ENCODE measurements at regions not wholly inside any gene's neighbourhood (a gene's known extent, or its start where the extent isn't known, plus 50 kb on each side); places are given as distances from the start of the nearest gene placed in this dataset.

DNA sequence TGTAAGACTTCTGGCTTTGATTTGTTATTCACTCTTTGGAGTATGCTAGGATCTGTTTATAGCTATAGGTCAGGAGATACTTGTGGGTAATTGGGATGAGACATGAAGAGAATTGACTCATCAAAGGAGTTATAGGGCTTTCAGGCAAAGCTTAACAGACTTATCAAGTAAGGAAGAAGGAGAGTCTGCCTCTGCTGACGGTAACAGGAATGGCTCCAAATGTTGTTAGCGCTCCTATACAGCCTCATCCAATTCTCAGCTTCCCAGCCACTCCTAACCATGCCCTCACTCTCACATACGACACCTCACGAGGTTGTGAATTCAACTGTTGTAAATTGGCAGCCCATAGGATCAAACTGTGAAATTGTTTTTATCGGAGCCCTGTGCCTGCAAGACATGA, 140.5 kb downstream of the KCNA5 start:
- TF ChIP-seq, protein P1, sequence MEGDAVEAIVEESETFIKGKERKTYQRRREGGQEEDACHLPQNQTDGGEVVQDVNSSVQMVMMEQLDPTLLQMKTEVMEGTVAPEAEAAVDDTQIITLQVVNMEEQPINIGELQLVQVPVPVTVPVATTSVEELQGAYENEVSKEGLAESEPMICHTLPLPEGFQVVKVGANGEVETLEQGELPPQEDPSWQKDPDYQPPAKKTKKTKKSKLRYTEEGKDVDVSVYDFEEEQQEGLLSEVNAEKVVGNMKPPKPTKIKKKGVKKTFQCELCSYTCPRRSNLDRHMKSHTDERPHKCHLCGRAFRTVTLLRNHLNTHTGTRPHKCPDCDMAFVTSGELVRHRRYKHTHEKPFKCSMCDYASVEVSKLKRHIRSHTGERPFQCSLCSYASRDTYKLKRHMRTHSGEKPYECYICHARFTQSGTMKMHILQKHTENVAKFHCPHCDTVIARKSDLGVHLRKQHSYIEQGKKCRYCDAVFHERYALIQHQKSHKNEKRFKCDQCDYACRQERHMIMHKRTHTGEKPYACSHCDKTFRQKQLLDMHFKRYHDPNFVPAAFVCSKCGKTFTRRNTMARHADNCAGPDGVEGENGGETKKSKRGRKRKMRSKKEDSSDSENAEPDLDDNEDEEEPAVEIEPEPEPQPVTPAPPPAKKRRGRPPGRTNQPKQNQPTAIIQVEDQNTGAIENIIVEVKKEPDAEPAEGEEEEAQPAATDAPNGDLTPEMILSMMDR (IDR thresholded peaks at IDR 0.05; ENCODE audit: insufficient read depth, low read depth, low read length), result no peak
- no peak for DNase-seq (ENCODE audit: low read depth)
- no peak overlapping the region for H3K4me3 ChIP-seq (ENCODE audit: low read depth, low read length)

DNA sequence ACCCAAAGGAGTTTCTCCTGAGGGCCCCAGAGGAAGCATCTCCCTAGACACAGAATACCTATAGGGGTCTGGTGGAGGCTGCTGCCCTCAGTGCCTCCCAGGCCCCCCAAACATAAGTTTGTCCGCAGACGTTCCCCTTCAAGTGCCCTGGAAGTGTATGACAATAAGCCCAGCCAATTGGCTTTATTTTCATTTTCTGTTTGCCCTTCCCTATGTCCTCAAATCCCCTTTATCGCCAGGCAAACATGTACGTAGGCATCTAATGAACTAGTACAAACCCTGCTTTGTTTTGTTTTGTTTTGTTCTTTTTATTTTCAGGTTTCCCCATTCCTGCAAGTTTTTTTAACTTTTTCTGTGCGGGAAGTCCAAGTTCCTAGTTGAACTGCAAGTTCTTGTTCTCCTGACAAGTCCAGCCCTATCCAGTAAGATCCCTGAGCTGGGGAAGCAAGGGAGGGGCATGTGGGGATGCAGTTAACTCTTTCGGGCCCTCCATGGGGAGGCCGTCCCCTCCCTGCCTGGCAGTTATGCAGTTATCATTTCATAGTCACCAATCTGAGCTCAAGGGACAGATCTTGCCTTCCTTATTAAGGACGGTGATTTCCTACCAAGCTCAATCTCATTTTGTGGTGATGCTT, 141.9 kb downstream of the KCNA5 start:
- DNase-seq (ENCODE audit: low read depth), result no peak
- H3K4me3 ChIP-seq (ENCODE audit: low read depth, low read length), result peak overlapping the region; percentile 34
- TF ChIP-seq, protein P1 (IDR thresholded peaks at IDR 0.05; ENCODE audit: insufficient read depth, low read depth, low read length), result no peak

DNA sequence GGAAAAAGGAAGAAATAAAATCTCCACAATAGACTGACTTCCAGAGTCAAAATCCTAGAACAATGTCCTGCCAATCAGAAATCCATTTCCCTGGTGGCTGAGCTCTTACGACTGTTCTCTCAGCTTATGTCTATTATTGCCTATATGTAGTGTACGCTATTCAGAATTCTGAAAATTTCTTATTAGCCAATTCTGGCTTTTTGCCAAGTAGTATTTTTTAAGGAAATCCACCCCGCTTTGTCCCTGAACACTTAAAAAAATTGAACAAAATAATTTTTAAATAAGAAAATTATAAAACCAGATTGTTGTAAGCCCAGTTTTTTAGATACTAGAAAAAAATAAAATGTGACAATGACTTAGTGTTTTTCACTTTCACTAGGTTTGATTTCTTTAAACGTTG, 143.0 kb downstream of the KCNA5 start:
- no peak for DNase-seq (ENCODE audit: low read depth)
- TF ChIP-seq, protein P1 (IDR thresholded peaks at IDR 0.05; ENCODE audit: insufficient read depth, low read depth, low read length), result no peak
- no peak overlapping the region for H3K4me3 ChIP-seq (ENCODE audit: low read depth, low read length)

DNA sequence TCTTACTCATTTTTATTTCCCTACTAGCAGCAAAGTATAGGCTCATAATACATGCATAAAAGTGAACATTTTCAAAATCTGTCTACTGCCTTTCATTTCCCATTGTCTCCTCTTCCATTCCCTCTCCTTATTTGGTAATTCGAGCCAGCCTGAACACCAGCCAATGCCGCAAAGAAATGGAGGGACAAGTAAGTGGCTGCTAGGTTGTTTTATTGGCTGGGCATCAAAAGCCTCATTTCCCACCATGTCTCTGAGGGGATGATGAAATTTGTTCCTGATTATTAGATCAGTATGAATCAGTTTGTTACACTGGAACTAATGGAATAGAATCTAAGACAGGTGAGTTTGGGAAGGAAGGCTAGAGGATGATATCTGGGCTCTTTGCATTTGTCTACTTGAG, 143.5 kb downstream of the KCNA5 start:
- DNase-seq (ENCODE audit: low read depth), result no peak
- no peak overlapping the region for H3K4me3 ChIP-seq (ENCODE audit: low read depth, low read length)
- TF ChIP-seq, protein P1 (IDR thresholded peaks at IDR 0.05; ENCODE audit: insufficient read depth, low read depth, low read length), result no peak

DNA sequence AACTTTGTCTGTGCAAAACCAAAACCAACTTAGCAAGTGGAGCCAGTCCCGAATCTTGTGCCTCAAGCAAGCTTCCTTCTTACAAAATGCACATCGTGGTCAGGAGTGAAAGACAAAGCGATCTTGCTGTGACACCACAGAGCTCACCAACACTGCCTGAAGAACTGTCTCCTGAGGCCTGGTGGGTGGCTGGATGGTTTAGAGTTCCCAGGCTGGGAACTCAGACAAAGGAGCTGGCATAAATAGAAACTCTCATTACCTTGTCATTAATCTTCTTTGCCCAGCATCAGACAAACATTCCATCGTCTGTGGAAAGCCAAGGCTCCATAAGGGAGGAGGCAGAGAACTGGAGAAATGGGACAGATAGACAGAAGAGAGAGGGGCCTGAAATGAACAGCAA, 144.8 kb downstream of the KCNA5 start:
- TF ChIP-seq, protein P1 (IDR thresholded peaks at IDR 0.05; ENCODE audit: insufficient read depth, low read depth, low read length), result no peak
- no peak overlapping the region for H3K4me3 ChIP-seq (ENCODE audit: low read depth, low read length)
- no peak for DNase-seq (ENCODE audit: low read depth)

DNA sequence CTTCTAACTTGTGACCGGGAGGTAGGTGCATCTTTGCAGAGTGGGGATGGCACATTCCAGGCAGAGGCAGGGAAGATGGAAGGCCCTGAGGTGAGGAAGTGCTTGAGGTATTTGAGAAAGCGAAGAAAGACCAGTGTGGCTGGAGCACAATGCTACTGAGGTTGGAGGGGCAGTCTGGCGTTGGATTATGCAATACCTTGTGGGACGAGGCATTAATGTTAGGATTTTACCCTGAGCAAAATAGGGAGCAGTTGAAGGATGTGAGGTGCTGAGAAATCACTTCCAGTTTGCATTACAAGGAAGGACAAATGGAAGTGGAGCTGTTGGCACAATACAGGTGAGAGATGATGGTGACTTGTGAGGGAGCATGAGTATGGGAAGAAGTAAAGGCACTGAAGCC, 145.5 kb downstream of the KCNA5 start:
- TF ChIP-seq, protein P1 (IDR thresholded peaks at IDR 0.05; ENCODE audit: insufficient read depth, low read depth, low read length), result no peak
- DNase-seq (ENCODE audit: low read depth), result no peak
- H3K4me3 ChIP-seq (ENCODE audit: low read depth, low read length), result no peak overlapping the region
